GM12878 (cell line): ENCODE measurements at regions not wholly inside any gene's neighbourhood (a gene's known extent, or its start where the extent isn't known, plus 50 kb on each side); places are given as distances from the start of the nearest gene placed in this dataset.

Experiments used
- ESRRA ChIP-seq: IDR thresholded peaks from 2 replicates; pipeline ENCODE4 v1.6.1; 2012; ENCODE audit warnings: mild to moderate bottlenecking, low read length, improper control_type of control experiment
- GATAD2B ChIP-seq: fragments of 450-650 bp; conservative IDR thresholded peaks from 2 replicates; pipeline ENCODE4 v1.6.1; 2017; ENCODE audit warnings: low read depth, mild to moderate bottlenecking, moderate library complexity
- TF ChIP-seq, protein P1 (sequence below), 3 experiments: IDR thresholded peaks in 2 of 3; conservative IDR thresholded peaks in 1 of 3; 2 replicates each; pipeline ENCODE4 v1.5.1; 2011; ENCODE audit warnings: low read depth in 3 of 3, low read length in 3 of 3, mild to moderate bottlenecking in 3 of 3, control low read depth in 2 of 3, moderate library complexity in 2 of 3, inconsistent platforms in 1 of 3, mixed read lengths in 1 of 3; ENCODE audit not compliant: control insufficient read depth in 2 of 3, insufficient read depth in 1 of 3; ENCODE audit errors: extremely low read depth in 1 of 3

- TF ChIP-seq ESRRA (no peak), GATAD2B (no peak)
- TF ChIP-seq, protein P1, sequence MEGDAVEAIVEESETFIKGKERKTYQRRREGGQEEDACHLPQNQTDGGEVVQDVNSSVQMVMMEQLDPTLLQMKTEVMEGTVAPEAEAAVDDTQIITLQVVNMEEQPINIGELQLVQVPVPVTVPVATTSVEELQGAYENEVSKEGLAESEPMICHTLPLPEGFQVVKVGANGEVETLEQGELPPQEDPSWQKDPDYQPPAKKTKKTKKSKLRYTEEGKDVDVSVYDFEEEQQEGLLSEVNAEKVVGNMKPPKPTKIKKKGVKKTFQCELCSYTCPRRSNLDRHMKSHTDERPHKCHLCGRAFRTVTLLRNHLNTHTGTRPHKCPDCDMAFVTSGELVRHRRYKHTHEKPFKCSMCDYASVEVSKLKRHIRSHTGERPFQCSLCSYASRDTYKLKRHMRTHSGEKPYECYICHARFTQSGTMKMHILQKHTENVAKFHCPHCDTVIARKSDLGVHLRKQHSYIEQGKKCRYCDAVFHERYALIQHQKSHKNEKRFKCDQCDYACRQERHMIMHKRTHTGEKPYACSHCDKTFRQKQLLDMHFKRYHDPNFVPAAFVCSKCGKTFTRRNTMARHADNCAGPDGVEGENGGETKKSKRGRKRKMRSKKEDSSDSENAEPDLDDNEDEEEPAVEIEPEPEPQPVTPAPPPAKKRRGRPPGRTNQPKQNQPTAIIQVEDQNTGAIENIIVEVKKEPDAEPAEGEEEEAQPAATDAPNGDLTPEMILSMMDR (IDR thresholded peaks at IDR 0.05 in 2 of 3, conservative IDR thresholded peaks at IDR 0.05 in 1 of 3; ENCODE audit: control insufficient read depth in 2 of 3, extremely low read depth in 1 of 3, insufficient read depth in 1 of 3, low read depth in 3 of 3, low read length in 3 of 3): no peak
These were observed 124.2 kb upstream of the ABCB5 start for GRCh38 chr7:20491284-20491683.
